HFFc6 (cell line): ENCODE measurements at regions not wholly inside any gene's neighbourhood (a gene's known extent, or its start where the extent isn't known, plus 50 kb on each side); places are given as distances from the start of the nearest gene placed in this dataset.

ENCODE experiments used
- DNase-seq: peaks from one replicate; pipeline ENCODE4 v3.0.0-alpha.2; 2018
- H3K27ac Mint-ChIP-seq: 2 replicates; pipeline ENCODE4 v1.8.0; 2020; ENCODE audit warnings: mild to moderate bottlenecking, mixed read lengths
- H3K27me3 Mint-ChIP-seq: 2 replicates; pipeline ENCODE4 v1.8.0; 2021; ENCODE audit warnings: mild to moderate bottlenecking, moderate library complexity, mixed read lengths; ENCODE audit not compliant: insufficient read depth
- H3K36me3 Mint-ChIP-seq: 2 replicates; pipeline ENCODE4 v1.8.0; 2021; ENCODE audit warnings: low read depth, mixed read lengths
- H3K4me1 Mint-ChIP-seq: 2 replicates; pipeline ENCODE4 v1.8.0; 2020; ENCODE audit warnings: low read depth, mixed read lengths
- H3K4me3 Mint-ChIP-seq: 2 replicates; pipeline ENCODE4 v1.8.0; 2020; ENCODE audit warnings: mild to moderate bottlenecking, moderate library complexity, mixed read lengths
- H3K9me3 Mint-ChIP-seq: 2 replicates; pipeline ENCODE4 v1.8.0; 2020; ENCODE audit warnings: mild to moderate bottlenecking, mixed read lengths
- TF ChIP-seq, protein P1 (sequence below): fragments of 200-600 bp; sonication (generic); IDR thresholded peaks from 2 replicates; pipeline ENCODE4 v1.5.0; 2021; ENCODE audit warnings: antibody characterized with exemption, mild to moderate bottlenecking

DNA sequence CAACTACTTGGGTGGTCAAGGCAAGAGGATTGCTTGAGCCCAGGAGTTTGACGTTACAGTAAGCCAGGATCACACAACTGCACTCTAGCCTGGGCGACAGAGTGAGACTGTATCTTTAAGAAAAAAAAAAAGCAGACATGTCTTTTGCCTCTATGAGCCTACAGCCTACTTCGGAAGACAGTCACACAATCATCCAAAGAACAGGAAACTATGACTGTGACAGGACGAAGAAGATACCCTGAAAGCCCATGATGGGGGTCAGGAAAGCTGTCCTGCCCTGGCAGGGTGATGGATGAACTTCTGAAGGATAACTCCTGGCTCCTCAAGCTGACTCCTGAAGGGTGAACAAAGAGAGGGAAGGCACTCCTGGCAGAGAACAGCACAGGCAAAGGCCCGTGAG, 251.7 kb upstream of the SIX2 start:
- Mint-ChIP-seq H3K4me3 (no peak overlapping the region), H3K9me3 (peaks cover 15% of the 10 kb centered on the region), H3K4me1 (peaks cover 15% of the 10 kb centered on the region), H3K27ac (no peak overlapping the region), H3K36me3 (peaks cover 5% of the 10 kb centered on the region), H3K27me3 (peaks cover 69% of the 10 kb centered on the region)
- TF ChIP-seq, protein P1, sequence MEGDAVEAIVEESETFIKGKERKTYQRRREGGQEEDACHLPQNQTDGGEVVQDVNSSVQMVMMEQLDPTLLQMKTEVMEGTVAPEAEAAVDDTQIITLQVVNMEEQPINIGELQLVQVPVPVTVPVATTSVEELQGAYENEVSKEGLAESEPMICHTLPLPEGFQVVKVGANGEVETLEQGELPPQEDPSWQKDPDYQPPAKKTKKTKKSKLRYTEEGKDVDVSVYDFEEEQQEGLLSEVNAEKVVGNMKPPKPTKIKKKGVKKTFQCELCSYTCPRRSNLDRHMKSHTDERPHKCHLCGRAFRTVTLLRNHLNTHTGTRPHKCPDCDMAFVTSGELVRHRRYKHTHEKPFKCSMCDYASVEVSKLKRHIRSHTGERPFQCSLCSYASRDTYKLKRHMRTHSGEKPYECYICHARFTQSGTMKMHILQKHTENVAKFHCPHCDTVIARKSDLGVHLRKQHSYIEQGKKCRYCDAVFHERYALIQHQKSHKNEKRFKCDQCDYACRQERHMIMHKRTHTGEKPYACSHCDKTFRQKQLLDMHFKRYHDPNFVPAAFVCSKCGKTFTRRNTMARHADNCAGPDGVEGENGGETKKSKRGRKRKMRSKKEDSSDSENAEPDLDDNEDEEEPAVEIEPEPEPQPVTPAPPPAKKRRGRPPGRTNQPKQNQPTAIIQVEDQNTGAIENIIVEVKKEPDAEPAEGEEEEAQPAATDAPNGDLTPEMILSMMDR, result no peak
- no peak for DNase-seq

DNA sequence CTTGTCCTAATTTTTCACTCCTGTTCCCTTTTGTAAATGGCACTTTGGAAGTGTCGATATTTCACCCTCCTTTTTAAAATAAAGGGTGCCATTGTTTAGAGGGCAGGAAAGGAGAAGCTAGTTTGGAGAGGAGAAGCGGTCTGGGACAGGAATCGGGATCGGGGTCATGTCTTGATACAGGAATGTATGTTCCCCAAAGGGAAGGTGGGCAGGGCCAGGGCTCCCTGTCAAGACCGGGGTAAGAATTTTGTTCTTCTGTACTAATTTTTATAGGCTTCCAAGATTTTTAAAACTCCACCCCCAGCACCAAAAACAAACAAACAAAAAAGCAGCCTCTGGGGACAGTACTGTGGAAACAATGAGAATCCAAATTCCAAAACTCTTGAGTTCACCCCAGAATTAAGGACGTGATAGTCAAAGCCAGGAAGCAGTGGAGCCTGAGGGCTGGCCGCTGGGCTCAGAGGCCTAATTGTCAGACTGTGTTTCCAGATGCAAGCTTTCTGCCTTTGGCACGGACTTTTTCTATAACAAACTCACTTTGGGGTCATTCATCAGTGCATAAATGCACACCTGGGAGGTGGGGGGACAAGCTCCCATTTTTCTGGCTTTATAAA, 250.4 kb upstream of the SIX2 start:
- H3K27me3 Mint-ChIP-seq, result peaks cover 63% of the 10 kb centered on the region
- peaks cover 2% of the 10 kb centered on the region for H3K36me3 Mint-ChIP-seq
- H3K27ac Mint-ChIP-seq, result no peak overlapping the region
- no peak overlapping the region for H3K4me3 Mint-ChIP-seq
- DNase-seq, result no peak
- peaks cover 11% of the 10 kb centered on the region for H3K9me3 Mint-ChIP-seq
- TF ChIP-seq, protein P1, result no peak
- H3K4me1 Mint-ChIP-seq, result peaks cover 10% of the 10 kb centered on the region

DNA sequence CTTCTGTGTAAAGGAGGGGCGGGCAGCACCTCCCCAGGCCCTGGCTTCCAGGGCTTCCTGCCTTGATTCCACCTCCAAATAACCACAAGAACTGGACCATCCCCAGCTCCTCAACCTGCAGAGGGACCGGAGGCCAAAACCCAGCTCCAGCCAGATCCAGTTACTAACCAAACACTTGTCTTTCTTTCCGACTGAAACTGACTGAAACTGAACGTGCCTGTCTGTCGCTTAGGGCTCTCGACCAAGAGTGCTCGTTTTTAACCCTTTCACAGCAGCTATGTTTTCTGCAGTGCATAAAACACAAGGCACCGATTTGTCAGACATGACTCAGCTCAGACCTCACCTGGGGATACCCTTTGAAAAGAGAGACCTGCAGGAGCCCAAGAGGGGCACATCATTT, 249.9 kb upstream of the SIX2 start:
- Mint-ChIP-seq H3K27ac (no peak overlapping the region), H3K4me3 (no peak overlapping the region), H3K4me1 (peaks cover 8% of the 10 kb centered on the region), H3K27me3 (peaks cover 66% of the 10 kb centered on the region), H3K9me3 (peaks cover 6% of the 10 kb centered on the region; the same call in 1 of the 2 replicates), H3K36me3 (no peaks in the 10 kb centered on the region)
- TF ChIP-seq, protein P1, result no peak
- no peak for DNase-seq

DNA sequence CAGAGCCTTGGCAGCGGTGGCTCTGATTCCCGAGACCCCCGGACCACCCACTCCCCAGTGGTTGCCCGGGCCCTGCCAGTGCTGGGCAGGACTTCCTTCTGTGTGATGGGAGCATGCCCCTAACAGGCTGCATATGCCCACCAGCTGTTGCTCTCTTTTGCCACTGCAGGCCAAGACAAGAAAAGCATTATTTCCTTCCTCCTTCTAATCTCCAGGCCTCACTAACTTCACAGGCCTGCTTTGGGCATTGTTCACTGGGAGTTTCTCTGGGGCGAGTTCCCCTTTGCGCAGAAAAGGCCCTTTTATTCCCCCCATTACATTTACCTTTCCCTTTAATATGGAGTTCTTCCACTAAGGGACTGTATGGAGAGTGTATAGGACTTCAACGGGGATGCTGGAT, 249.1 kb upstream of the SIX2 start:
- Mint-ChIP-seq H3K4me1 (peaks cover 5% of the 10 kb centered on the region), H3K27me3 (peaks cover 61% of the 10 kb centered on the region), H3K9me3 (no peaks in the 10 kb centered on the region; the same call in 1 of the 2 replicates), H3K4me3 (no peak overlapping the region), H3K36me3 (no peaks in the 10 kb centered on the region), H3K27ac (no peak overlapping the region)
- TF ChIP-seq, protein P1, result no peak
- DNase-seq, result no peak

DNA sequence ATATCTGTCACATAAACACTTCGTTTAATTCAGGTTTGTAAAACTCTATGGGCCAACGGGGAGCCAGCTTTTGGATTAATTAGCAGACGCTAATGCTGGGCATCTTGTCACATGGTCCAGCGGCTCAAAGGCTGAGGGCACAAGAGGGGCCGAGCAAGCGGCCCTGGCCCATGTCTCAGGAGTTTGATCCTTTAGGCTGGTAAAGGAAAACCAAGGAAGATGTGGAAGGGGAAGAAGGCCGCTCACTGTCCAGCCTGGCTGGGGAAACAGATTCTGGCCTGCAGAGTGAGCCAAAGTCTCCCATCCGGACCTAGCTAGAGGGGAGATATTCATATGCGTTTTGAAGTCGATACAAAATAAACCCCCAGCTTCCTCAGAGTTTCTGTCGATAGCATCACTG, 248.6 kb upstream of the SIX2 start:
- Mint-ChIP-seq H3K4me1 (peaks cover under 1% of the 10 kb centered on the region; the same call in 1 of the 2 replicates), H3K9me3 (no peaks in the 10 kb centered on the region), H3K27me3 (peaks cover 58% of the 10 kb centered on the region), H3K36me3 (no peaks in the 10 kb centered on the region), H3K4me3 (no peak overlapping the region), H3K27ac (no peak overlapping the region)
- no peak for DNase-seq
- TF ChIP-seq, protein P1, result no peak
